B cell (primary cell): ENCODE measurements at regions not wholly inside any gene's neighbourhood (a gene's known extent, or its start where the extent isn't known, plus 50 kb on each side); places are given as distances from the start of the nearest gene placed in this dataset.

ENCODE experiments used
- ATAC-seq: fragments of 200-7000 bp; cut with Tn5 transposase; one replicate; pipeline ENCODE4 v1.10.0; 2021; ENCODE audit warnings: low read depth, mild to moderate bottlenecking, moderate number of reproducible peaks, moderate library complexity
- CTCF ChIA-PET: fragments of 350-600 bp; sonication (Branson Sonifier 250); formaldehyde crosslinking; loops from one replicate; lab custom pipeline; 2021; ENCODE audit warnings: antibody characterized with exemption, inconsistent platforms; lab: Charles Lee
- POLR2A ChIA-PET: fragments of 350-600 bp; sonication (Branson Sonifier 250); formaldehyde crosslinking; loops from one replicate; lab custom pipeline; 2021; ENCODE audit warnings: antibody characterized with exemption; lab: Charles Lee
- DNase-seq: peaks from one replicate; pipeline ENCODE4 v3.0.0; 2013
- H2AFZ ChIP-seq: 2 replicates; pipeline ENCODE4 v1.6.1; 2012; ENCODE audit warnings: mild to moderate bottlenecking, low read depth, low read length; ENCODE audit not compliant: insufficient read depth, poor library complexity, severe bottlenecking
- H3K27ac ChIP-seq, 2 donors: 1 replicate in 1 of 2; 2 replicates in 1 of 2; pipeline ENCODE4 v1.5.1; 2012 to 2013; ENCODE audit warnings: low read length in 2 of 2, mild to moderate bottlenecking in 2 of 2, moderate library complexity in 1 of 2
- H3K27me3 ChIP-seq, 4 experiments: fragments of 200-600 bp in 1 of 4; sonication (generic) in 1 of 4; replicated peaks in 1 of 4; 1 replicate in 2 of 4; 2 replicates in 2 of 4; pipeline versions ENCODE4 v1.6.1 to v1.7.0; 2013 to 2016; ENCODE audit warnings: low read length in 3 of 4, mild to moderate bottlenecking in 2 of 4, mixed read lengths in 1 of 4, moderate library complexity in 1 of 4; ENCODE audit not compliant: insufficient read depth in 4 of 4, control insufficient read depth in 3 of 4; ENCODE audit errors: control extremely low read depth in 1 of 4
- H3K36me3 ChIP-seq, 2 experiments: replicated peaks in 1 of 2; 1 replicate in 1 of 2; 2 replicates in 1 of 2; pipeline versions ENCODE4 v1.6.1 to v1.7.1; 2013; ENCODE audit warnings: low read length in 1 of 2; ENCODE audit not compliant: insufficient read depth in 2 of 2, control insufficient read depth in 1 of 2; ENCODE audit errors: control extremely low read depth in 1 of 2, extremely low read depth in 1 of 2
- H3K4me1 ChIP-seq, 2 donors: fragments of 200-600 bp in 1 of 2; sonication (generic) in 1 of 2; 1 replicate in 1 of 2; 2 replicates in 1 of 2; pipeline versions ENCODE4 v1.5.1 to v1.6.1; 2013 to 2017; ENCODE audit warnings: low read length in 2 of 2; ENCODE audit not compliant: control insufficient read depth in 2 of 2, insufficient read depth in 2 of 2
- H3K4me2 ChIP-seq: replicated peaks from 2 replicates; pipeline ENCODE3; 2012; ENCODE audit warnings: mild to moderate bottlenecking, low read depth, low read length; ENCODE audit not compliant: poor library complexity, severe bottlenecking
- H3K4me3 ChIP-seq, 5 experiments: fragments of 200-600 bp in 1 of 5; sonication (generic) in 1 of 5; 1 replicate in 3 of 5; 2 replicates in 2 of 5; pipeline versions ENCODE4 v1.5.1 to v1.7.0; 2011 to 2016; ENCODE audit warnings: low read length in 4 of 5, mild to moderate bottlenecking in 4 of 5, low read depth in 2 of 5, control low read depth in 1 of 5, moderate library complexity in 1 of 5; ENCODE audit not compliant: insufficient read depth in 1 of 5; ENCODE audit errors: control extremely low read depth in 1 of 5, extremely low read depth in 1 of 5
- H3K79me2 ChIP-seq: fragments of 200-600 bp; sonication (generic); one replicate; pipeline ENCODE4 v1.6.0; 2016; ENCODE audit warnings: low read length; ENCODE audit not compliant: control insufficient read depth, insufficient read depth
- H3K9ac ChIP-seq: fragments of 200-600 bp; sonication (generic); 2 replicates; pipeline ENCODE4 v1.6.1; 2017; ENCODE audit warnings: mild to moderate bottlenecking, low read length, moderate library complexity
- H3K9me3 ChIP-seq, 3 donors: one replicate each; pipeline versions ENCODE4 v1.6.1 to v1.7.1; 2013; ENCODE audit warnings: low read length in 2 of 3; ENCODE audit not compliant: control insufficient read depth in 2 of 3, insufficient read depth in 1 of 3; ENCODE audit errors: control extremely low read depth in 1 of 3
- H4K20me1 ChIP-seq: 2 replicates; pipeline ENCODE4 v1.6.0; 2012; ENCODE audit warnings: mild to moderate bottlenecking, low read length; ENCODE audit not compliant: insufficient read depth, control insufficient read depth, poor library complexity, severe bottlenecking
- H3K27ac Mint-ChIP-seq: one replicate; pipeline ENCODE4 v1.8.0; 2021; ENCODE audit warnings: mixed read lengths
- H3K27me3 Mint-ChIP-seq: one replicate; pipeline ENCODE4 v1.8.0; 2021; ENCODE audit warnings: mixed read lengths
- H3K4me1 Mint-ChIP-seq: one replicate; pipeline ENCODE4 v1.8.0; 2021; ENCODE audit warnings: mixed read lengths
- H3K4me3 Mint-ChIP-seq: one replicate; pipeline ENCODE4 v1.8.0; 2021; ENCODE audit warnings: mixed read lengths
- H3K9me3 Mint-ChIP-seq: one replicate; pipeline ENCODE4 v1.8.0; 2022; ENCODE audit warnings: mixed read lengths; ENCODE audit not compliant: insufficient read depth
- EZH2 ChIP-seq: IDR thresholded peaks from 2 replicates; pipeline ENCODE4 v1.6.1; 2012; ENCODE audit warnings: borderline replicate concordance, low read depth, mild to moderate bottlenecking, moderate library complexity, low read length; ENCODE audit not compliant: insufficient read depth, poor library complexity, severe bottlenecking
- WGBS: methylation state at CpG from one replicate; pipeline ENCODE4 v1.1.5; 2013; ENCODE audit warnings: missing lambda C conversion rate; ENCODE audit not compliant: insufficient coverage; 5-methylcytosine and 5-hydroxymethylcytosine counted together
- intact Hi-C: fragments of 100-400 bp; cut with micrococcal nuclease; formaldehyde crosslinking; loops from one replicate; pipeline ENCODE4 v1.10.0; 2022
- TF ChIP-seq, protein P1 (sequence below): fragments of 200-600 bp; IDR thresholded peaks from one replicate; pipeline ENCODE4 v1.8.0; 2022; ENCODE audit warnings: antibody characterized with exemption, mild to moderate bottlenecking

DNA sequence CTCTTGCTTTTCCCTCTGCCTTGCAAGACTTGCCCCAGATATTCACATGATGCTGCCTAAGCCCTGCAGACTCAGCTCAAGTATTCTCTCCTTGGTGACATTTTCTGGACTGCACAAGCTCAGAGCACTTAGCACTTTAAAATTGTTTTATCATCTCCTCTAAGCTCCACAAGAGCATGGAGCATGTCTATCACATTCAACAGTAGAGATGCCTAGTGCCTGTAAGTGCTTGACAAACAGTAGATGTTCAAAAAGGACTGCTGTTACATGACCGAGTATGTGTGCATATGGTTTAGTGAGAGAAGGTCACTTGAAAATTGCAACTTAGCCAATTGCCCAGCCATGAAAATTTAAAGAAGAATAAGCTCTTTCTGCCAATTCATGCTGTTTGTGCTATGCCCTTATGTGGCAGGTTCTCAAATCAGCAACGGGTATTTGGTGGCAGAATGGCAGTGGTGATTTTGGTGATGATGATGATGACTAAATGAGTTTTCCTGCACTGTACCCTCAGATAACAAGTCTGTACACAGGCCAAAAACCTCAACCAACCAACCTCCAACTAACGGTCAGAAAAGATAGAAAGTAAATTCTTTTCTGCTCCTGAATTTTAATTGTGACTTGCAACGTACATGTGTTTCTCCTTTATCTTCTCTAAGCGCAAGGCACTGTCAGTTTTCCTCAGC is 647.2 kb upstream of the UBE2E2 start:
- no peak overlapping the region for H3K9ac ChIP-seq
- POLR2A ChIA-PET: no interaction called here
- no peak overlapping the region for H3K4me2 ChIP-seq
- H3K27ac ChIP-seq: no peak overlapping the region
- Mint-ChIP-seq H3K4me3 (no peak overlapping the region), H3K27me3 (no peaks in the 10 kb centered on the region), H3K4me1 (no peaks in the 10 kb centered on the region), H3K27ac (no peak overlapping the region), H3K9me3 (no peaks in the 10 kb centered on the region)
- ATAC-seq (no peak), DNase-seq (no peak)
- no peak overlapping the region for H2AFZ ChIP-seq
- H3K27me3 ChIP-seq: no peaks in the 10 kb centered on the region
- no peaks in the 10 kb centered on the region for H3K79me2 ChIP-seq
- H3K4me3 ChIP-seq: no peak overlapping the region
- H3K36me3 ChIP-seq: no peaks in the 10 kb centered on the region
- CTCF ChIA-PET: no interaction called here
- H3K9me3 ChIP-seq: no peaks in the 10 kb centered on the region
- no peak for TF ChIP-seq EZH2
- TF ChIP-seq, protein P1, sequence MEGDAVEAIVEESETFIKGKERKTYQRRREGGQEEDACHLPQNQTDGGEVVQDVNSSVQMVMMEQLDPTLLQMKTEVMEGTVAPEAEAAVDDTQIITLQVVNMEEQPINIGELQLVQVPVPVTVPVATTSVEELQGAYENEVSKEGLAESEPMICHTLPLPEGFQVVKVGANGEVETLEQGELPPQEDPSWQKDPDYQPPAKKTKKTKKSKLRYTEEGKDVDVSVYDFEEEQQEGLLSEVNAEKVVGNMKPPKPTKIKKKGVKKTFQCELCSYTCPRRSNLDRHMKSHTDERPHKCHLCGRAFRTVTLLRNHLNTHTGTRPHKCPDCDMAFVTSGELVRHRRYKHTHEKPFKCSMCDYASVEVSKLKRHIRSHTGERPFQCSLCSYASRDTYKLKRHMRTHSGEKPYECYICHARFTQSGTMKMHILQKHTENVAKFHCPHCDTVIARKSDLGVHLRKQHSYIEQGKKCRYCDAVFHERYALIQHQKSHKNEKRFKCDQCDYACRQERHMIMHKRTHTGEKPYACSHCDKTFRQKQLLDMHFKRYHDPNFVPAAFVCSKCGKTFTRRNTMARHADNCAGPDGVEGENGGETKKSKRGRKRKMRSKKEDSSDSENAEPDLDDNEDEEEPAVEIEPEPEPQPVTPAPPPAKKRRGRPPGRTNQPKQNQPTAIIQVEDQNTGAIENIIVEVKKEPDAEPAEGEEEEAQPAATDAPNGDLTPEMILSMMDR: no peak
- WGBS: no CpG with 5 or more reads among the region's 5 CpGs
- no peaks in the 10 kb centered on the region for H4K20me1 ChIP-seq
- H3K4me1 ChIP-seq: no peaks in the 10 kb centered on the region
- intact Hi-C loops: no loop called here

DNA sequence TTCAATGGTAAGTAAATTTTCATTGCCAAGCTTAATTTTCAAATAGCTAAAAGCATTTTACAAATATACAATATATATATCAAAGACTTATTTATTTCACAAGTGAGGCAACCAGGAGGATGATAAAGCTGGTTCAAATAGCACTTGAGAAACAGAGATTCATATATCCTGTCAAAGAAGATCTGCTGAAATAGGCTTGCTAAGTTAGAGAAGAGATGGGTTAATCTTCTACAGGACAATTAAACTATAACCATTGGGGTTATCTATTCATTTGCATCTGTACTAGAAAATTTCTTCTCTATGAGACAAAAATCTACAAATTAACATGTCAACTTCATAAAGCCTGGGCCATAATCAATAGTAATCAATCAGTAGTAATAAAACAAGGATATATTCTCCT is 637.7 kb upstream of the UBE2E2 start:
- Mint-ChIP-seq H3K27ac (no peak overlapping the region), H3K4me3 (no peak overlapping the region), H3K4me1 (no peaks in the 10 kb centered on the region), H3K9me3 (no peaks in the 10 kb centered on the region), H3K27me3 (no peaks in the 10 kb centered on the region)
- no peaks in the 10 kb centered on the region for H3K27me3 ChIP-seq
- ATAC-seq: no peak
- ChIA-PET POLR2A (no interaction called here), CTCF (interaction anchor here (1.1 to 1.2 kb wide), 2 partner anchors 8 to 395 kb away, joined by 3 read pairs; no protein-coding TSS in a partner anchor)
- DNase-seq: no peak
- H3K4me1 ChIP-seq: no peaks in the 10 kb centered on the region
- H3K4me2 ChIP-seq: no peak overlapping the region
- H3K4me3 ChIP-seq: no peak overlapping the region
- intact Hi-C loops: loop anchor here (2.0 to 10.0 kb wide), 2 partner anchors 395 to 1309 kb away; no protein-coding TSS in a partner anchor
- H3K79me2 ChIP-seq: no peaks in the 10 kb centered on the region
- H3K9ac ChIP-seq: no peak overlapping the region
- TF ChIP-seq, protein P1: no peak
- no peak for TF ChIP-seq EZH2
- H4K20me1 ChIP-seq: no peaks in the 10 kb centered on the region
- no peaks in the 10 kb centered on the region for H3K9me3 ChIP-seq
- no peak overlapping the region for H2AFZ ChIP-seq
- no peak overlapping the region for H3K27ac ChIP-seq
- H3K36me3 ChIP-seq: no peaks in the 10 kb centered on the region
